Stomach (tissue), 8 donors: ENCODE measurements at regions not wholly inside any gene's neighbourhood (a gene's known extent, or its start where the extent isn't known, plus 50 kb on each side); places are given as distances from the start of the nearest gene placed in this dataset.

Experiments used
- DNase-seq, 2 donors: peaks; one replicate each; pipeline versions ENCODE4 v3.0.0 to v3.0.0-alpha.2; 2013 to 2019
- H3K27ac ChIP-seq, 5 donors: fragments of 200-600 bp in 4 of 5; sonication (generic) in 4 of 5; one replicate each; pipeline ENCODE4 v1.5.1; 2013 to 2019; ENCODE audit warnings: mild to moderate bottlenecking in 1 of 5, moderate library complexity in 1 of 5
- H3K27me3 ChIP-seq, 3 donors: fragments of 200-600 bp; sonication (generic); one replicate each; pipeline ENCODE4 v1.5.1; 2017 to 2019; ENCODE audit warnings: mixed run types in 1 of 3
- H3K36me3 ChIP-seq, 4 donors: fragments of 200-600 bp; sonication (generic); 1 replicate in 3 of 4; 2 replicates in 1 of 4; pipeline ENCODE4 v1.5.1; 2016 to 2019
- H3K4me1 ChIP-seq, 4 donors: fragments of 200-600 bp; sonication (generic); one replicate each; pipeline ENCODE4 v1.5.1; 2016 to 2019
- H3K4me3 ChIP-seq, 4 donors: fragments of 200-600 bp; sonication (generic) in 3 of 4; one replicate each; pipeline ENCODE4 v1.5.1; 2016 to 2019; ENCODE audit warnings: mild to moderate bottlenecking in 1 of 4
- H3K9me3 ChIP-seq, 4 donors: fragments of 200-600 bp; sonication (generic); one replicate each; pipeline ENCODE4 v1.5.1; 2016 to 2019
- EP300 ChIP-seq: sonication (generic); formaldehyde crosslinking; IDR thresholded peaks from one replicate; pipeline ENCODE4 v1.6.1; 2017; ENCODE audit warnings: antibody characterized with exemption
- POLR2A ChIP-seq, 4 donors: fragments of 450-650 bp; IDR thresholded peaks; one replicate each; pipeline ENCODE4 v1.6.1; 2016; ENCODE audit warnings: antibody characterized with exemption in 4 of 4, control low read depth in 2 of 4, mild to moderate bottlenecking in 1 of 4, moderate library complexity in 1 of 4
- POLR2AphosphoS5 ChIP-seq, 3 donors: sonication (generic); formaldehyde crosslinking; IDR thresholded peaks; one replicate each; pipeline ENCODE4 v1.6.1; 2016; ENCODE audit warnings: antibody characterized with exemption in 3 of 3
- WGBS, 5 donors: extraction: QIAGEN DNeasy Blood & Tissue Kit in 3 of 5; methylation state at CpG; one replicate each; pipeline versions ENCODE4 v1.1.5 to v1.1.7; 2013 to 2018; 5-methylcytosine and 5-hydroxymethylcytosine counted together
- intact Hi-C: fragments of 100-400 bp; cut with DNase I; formaldehyde crosslinking; loops from one replicate; pipeline ENCODE4 v1.15.1; 2023; ENCODE audit warnings: low total_unique reads
- TF ChIP-seq, protein P1 (sequence below), 7 experiments: fragments of 450-650 bp in 4 of 7; fragments of 200-600 bp in 3 of 7; sonication (generic) in 3 of 7; IDR thresholded peaks; one replicate each; pipeline ENCODE4 v1.5.1; 2016 to 2019; ENCODE audit warnings: antibody characterized with exemption in 7 of 7, control low read depth in 2 of 7, mild to moderate bottlenecking in 1 of 7
- donor health status: healthy with polysubstance abuse.
- donor health status: Bipolar disorder and iron deficiency.
- donor health status: healthy.

DNA sequence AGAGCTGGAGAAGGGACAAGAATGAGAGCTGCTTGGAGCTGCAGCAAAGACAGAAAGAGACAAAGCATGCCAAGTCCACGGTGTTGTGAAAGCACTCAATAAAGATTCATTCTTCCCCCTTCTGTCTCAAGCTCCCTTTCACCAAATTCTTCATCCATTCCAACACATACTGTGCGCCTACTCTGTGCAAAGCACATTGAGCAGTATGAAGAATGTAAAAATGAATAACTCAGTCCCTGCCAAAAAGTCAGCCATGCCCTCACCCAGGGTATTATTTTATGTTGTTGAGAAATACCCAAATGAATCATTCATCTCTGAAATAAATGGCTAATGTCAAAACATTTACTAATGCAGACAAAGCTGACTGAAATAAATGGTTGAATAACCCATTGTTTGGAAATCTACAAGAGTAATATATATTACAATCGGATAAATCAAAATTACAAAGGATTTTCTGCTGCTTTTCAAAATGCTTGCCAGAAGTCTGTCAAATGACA is 282.9 kb upstream of the IRX5 start:
- peaks cover 0 to 9% (median 7%) of the 10 kb centered on the region in 4 donors for H3K4me1 ChIP-seq
- DNase-seq, result no peak
- TF ChIP-seq, protein P1, sequence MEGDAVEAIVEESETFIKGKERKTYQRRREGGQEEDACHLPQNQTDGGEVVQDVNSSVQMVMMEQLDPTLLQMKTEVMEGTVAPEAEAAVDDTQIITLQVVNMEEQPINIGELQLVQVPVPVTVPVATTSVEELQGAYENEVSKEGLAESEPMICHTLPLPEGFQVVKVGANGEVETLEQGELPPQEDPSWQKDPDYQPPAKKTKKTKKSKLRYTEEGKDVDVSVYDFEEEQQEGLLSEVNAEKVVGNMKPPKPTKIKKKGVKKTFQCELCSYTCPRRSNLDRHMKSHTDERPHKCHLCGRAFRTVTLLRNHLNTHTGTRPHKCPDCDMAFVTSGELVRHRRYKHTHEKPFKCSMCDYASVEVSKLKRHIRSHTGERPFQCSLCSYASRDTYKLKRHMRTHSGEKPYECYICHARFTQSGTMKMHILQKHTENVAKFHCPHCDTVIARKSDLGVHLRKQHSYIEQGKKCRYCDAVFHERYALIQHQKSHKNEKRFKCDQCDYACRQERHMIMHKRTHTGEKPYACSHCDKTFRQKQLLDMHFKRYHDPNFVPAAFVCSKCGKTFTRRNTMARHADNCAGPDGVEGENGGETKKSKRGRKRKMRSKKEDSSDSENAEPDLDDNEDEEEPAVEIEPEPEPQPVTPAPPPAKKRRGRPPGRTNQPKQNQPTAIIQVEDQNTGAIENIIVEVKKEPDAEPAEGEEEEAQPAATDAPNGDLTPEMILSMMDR (IDR thresholded peaks at IDR 0.05), result no peak
- TF ChIP-seq POLR2A (IDR thresholded peaks at IDR 0.05), result no peak
- TF ChIP-seq POLR2AphosphoS5 (IDR thresholded peaks at IDR 0.05), result no peak
- no peak for TF ChIP-seq EP300
- WGBS, 5 donors, result 41 to 69% (median 55%) methylated on average over 3 of the region's 3 CpGs
- H3K27ac ChIP-seq, result peak overlapping the region in 1 of 5 donors; percentile 18
- no peaks in the 10 kb centered on the region for H3K36me3 ChIP-seq
- H3K9me3 ChIP-seq, result no peaks in the 10 kb centered on the region
- no peaks in the 10 kb centered on the region for H3K27me3 ChIP-seq
- H3K4me3 ChIP-seq, result no peak overlapping the region
- intact Hi-C loops, result no loop called here

DNA sequence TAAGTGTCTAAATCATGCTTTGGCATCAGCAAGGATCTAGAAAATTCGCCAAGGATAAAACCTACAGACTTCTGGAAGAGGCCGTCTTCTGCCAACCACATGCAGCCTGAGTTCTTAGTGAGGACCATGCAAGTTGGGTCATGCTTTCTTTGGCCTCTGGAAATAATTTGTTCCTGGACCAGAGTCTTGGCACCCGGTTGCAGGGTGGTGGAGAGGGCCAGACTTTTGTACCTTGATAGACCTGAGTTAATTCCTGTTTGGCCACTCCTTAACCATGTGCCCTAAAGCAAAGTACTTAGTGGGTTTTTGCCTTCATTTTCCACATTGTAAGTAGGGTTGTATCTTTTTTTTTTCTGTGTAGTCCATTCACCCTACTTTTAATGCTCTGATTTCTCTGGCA is 283.4 kb upstream of the IRX5 start:
- no peaks in the 10 kb centered on the region for H3K27me3 ChIP-seq
- peaks cover 0 to 8% (median 5%) of the 10 kb centered on the region in 4 donors for H3K4me1 ChIP-seq
- intact Hi-C loops, result no loop called here
- H3K27ac ChIP-seq, result peak overlapping the region in 1 of 5 donors; percentile 18
- 44 to 72% (median 59%) methylated on average over 3 of the region's 3 CpGs for WGBS, 5 donors
- no peaks in the 10 kb centered on the region for H3K9me3 ChIP-seq
- no peaks in the 10 kb centered on the region for H3K36me3 ChIP-seq
- no peak overlapping the region for H3K4me3 ChIP-seq
- DNase-seq, result peak in 1 of 2 donors; percentile 63
- TF ChIP-seq POLR2A (IDR thresholded peaks at IDR 0.05) (no peak), POLR2AphosphoS5 (IDR thresholded peaks at IDR 0.05) (no peak), EP300 (no peak)
- TF ChIP-seq, protein P1 (IDR thresholded peaks at IDR 0.05), result no peak

DNA sequence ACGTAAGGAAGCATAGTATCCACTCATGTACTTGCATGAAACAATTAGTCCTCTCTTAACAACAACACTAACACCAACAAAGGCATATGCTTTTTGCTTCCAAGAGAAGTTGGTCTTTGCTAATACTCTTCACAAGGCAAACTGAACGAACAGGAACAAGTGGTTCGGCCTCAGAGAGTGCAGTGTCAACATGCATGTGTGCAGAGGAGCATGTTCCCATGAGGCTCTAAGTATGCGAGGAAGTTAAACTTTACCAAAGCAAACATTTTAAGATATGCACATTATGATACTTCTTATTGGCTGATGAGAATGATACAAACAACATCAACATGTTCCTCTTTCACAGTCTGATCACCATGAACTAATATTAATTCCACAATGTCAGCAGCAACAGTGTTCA is 285.3 kb upstream of the IRX5 start:
- Histone ChIP-seq H3K27me3 (no peaks in the 10 kb centered on the region), H3K9me3 (no peaks in the 10 kb centered on the region), H3K4me3 (no peak overlapping the region), H3K4me1 (peaks cover 0 to 6% (median 2%) of the 10 kb centered on the region in 4 donors), H3K27ac (peak overlapping the region in 1 of 5 donors; percentile 16), H3K36me3 (no peaks in the 10 kb centered on the region)
- peak; percentile 51 to 62 for DNase-seq
- WGBS, 5 donors, result 35 to 60% (median 42%) methylated on average over 4 of the region's 4 CpGs
- intact Hi-C loops, result no loop called here
- TF ChIP-seq EP300 (no peak), POLR2AphosphoS5 (IDR thresholded peaks at IDR 0.05) (peak in 1 of 3 donors; percentile 68)
- TF ChIP-seq, protein P1 (IDR thresholded peaks at IDR 0.05), result no peak

DNA sequence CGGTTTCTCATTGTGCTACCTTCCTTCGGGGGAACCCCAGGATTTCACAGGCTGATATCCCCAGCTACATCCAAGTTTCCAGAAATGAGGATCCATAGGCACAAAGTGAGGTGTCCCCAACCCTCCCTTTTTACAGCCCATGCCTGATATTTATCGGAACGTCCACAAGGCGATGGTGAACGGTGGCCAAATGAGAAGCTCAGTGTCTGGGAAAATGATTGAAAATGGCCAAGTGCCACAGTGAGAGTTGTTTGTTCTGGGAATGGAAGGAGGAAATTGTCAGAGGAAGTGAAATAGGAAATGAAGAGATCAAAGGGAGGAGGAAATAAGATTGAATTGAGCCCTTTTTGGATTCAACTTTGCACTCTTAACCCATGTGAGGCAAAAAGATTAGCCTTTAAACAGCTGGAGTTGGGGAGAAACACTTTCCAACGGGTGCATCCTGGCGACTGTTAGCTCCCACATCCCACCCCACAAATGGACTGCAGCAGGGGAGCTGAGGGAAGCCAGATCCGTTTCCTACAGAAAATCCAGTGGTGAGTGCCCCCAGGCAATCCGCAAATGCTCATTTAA is 294.4 kb upstream of the IRX5 start:
- H3K27me3 ChIP-seq, result peaks cover 0 to 7% (median 0%) of the 10 kb centered on the region in 3 donors
- TF ChIP-seq POLR2AphosphoS5 (IDR thresholded peaks at IDR 0.05) (no peak), EP300 (no peak), POLR2A (IDR thresholded peaks at IDR 0.05) (no peak)
- TF ChIP-seq, protein P1 (IDR thresholded peaks at IDR 0.05), result no peak
- intact Hi-C loops, result no loop called here
- peaks cover 0 to 8% (median 0%) of the 10 kb centered on the region in 4 donors for H3K4me1 ChIP-seq
- no peaks in the 10 kb centered on the region for H3K9me3 ChIP-seq
- no peaks in the 10 kb centered on the region for H3K36me3 ChIP-seq
- no peak overlapping the region for H3K27ac ChIP-seq
- H3K4me3 ChIP-seq, result no peak overlapping the region
- WGBS, 5 donors, result 77 to 87% (median 78%) methylated on average over 10 of the region's 10 CpGs
- DNase-seq, result no peak
